Kidney tubule cell (primary cell): ENCODE measurements at regions not wholly inside any gene's neighbourhood (a gene's known extent, or its start where the extent isn't known, plus 50 kb on each side); places are given as distances from the start of the nearest gene placed in this dataset.
A peak's percentile ranks its signal among the peaks of the same experiment; 100 is the strongest.
"Not testable (repeated sequence)": the region's sequence is repeated elsewhere in the genome, so short reads cannot be mapped to it uniquely, and the experiment has no call there.

Source experiments
- DNase-seq: peaks from one replicate; pipeline ENCODE4 v3.0.0-alpha.2; 2018; ENCODE audit warnings: low spot score

DNA sequence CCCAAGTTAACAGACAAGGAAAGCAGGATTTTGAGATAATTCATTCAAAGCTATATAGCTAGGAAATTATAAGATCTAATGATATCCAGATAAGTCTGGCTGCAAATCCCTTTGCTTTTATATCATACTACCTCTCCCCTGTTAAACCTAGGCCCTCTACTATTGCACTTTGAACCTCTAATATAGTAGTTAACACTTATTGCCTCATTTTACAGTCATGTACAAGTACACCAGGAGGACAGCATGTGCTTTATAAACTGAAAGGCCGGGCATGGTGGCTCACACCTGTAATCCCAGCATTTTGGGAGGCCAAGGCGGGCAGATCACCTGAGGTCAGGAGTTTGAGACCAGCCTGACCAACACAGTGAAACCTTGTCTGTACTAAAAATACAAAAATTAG lies 234.4 kb upstream of the EDNRA start:
- not testable (repeated sequence) for DNase-seq

DNA sequence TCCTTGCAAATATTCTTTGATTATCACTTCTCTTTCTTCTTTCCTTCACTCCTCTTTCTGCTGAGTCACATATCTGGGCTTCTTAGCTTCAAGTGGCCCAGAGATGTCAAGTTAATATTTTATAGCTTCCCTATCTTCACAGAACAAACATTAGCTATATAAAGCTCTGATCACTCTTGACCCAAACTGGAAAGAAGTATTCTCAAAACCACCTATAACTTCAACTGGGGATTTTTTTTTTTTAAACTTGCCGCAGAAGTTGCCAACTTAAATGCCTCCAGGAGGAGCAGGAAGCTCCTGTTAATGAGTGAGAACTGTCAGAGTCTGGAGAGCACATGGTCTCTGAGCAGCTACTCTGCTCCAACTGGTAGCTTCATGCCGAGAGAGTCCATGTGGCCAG lies 233.3 kb upstream of the EDNRA start:
- DNase-seq, result peak; percentile 28

DNA sequence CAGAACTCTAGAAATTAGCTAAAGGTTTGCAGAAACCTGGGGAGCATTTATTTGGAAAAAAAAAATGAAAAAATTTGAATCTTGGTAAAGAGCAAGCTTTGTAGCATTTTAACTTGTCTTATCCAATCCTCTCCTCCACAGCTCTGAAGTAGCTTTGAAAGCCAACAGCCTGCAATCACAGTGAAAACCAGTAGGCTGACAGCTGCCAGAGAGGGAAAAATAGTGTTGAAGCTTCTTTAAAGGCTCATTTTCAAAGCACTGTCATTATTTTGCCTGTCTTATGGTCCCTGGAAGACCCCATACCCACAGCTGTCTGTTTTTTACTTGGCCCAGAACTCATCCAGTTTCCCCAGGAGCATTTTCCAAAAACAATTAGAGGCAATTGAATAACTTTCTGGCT lies 230.8 kb upstream of the EDNRA start:
- no peak for DNase-seq

DNA sequence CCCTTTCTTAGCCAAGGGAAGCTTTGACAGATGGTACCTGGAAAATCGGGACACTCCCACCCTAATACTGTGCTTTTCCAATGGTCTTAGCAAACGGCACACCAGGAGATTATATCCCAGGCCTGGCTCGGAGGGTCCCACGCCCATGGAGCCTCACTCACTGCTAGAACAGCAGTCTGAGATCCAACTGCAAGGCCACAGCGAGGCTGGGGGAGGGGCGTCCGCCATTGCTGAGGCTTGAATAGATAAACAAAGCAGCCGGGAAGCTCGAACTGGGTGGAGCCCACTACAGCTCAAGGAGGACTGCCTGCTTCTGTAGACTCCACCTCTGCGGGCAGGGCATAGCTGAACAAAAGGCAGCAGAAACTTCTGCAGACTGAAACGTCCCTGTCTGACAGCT lies 225.6 kb upstream of the EDNRA start:
- not testable (repeated sequence) for DNase-seq

DNA sequence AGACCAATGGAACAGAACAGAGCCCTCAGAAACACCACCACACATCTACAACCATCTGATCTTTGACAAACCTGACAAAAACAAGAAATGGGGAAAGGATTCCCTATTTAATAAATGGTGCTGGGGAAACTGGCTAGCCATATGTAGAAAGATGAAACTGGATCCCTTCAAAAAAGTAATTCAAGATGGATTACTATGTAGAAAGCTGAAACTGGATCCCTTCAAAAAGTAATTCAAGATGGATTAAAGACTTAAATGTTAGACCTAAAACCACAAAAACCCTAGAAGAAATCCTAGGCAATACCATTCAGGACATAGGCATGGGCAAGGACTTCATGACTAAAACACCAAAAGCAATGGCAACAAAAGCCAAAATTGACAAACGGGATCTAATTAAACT lies 221.6 kb upstream of the EDNRA start:
- DNase-seq, result not testable (repeated sequence)

DNA sequence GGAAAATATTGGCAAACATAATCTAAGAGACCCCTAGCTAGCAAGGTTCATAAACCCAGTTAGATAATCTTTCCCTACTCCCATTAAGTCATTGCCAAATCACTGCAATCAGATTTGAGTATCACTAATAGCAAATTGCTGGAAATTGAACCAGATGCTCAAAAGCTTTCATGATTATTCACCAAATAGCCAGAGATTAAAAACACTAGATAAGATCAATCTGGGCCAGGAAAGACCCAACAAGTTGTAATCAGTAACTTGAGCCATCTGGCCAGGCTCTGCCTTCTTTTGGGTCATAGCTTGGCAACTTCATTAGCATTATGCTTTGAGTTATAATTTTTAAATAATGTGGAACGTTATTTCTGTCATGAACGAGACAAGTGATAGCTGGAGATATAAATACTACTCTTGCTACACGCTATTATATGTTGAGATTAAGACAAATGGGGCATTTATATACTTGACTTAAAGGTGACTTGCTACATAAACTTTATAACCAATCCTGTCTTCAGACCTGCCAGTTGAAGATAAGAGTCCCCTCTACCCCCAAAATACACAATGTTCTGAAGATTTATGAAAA lies 196.6 kb upstream of the EDNRA start:
- DNase-seq, result no peak

DNA sequence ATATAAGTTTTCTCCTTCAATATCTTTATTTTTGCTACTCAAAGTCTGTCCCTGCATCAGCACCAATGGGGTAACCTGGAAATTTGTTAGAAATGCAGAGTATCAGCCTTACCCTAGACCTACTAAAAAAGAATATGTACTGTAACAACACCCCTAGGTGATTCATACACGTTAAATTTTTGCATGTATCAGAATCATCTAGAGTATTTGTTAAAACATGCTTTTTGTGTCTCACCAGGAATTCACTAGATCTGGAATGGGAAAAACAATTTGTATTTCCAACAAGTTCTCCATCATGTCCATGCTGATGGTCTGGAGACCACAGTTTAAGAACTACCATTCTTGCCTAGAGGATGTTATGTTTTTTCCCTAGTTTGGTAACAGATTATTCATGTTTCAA lies 196.0 kb upstream of the EDNRA start:
- DNase-seq, result no peak

DNA sequence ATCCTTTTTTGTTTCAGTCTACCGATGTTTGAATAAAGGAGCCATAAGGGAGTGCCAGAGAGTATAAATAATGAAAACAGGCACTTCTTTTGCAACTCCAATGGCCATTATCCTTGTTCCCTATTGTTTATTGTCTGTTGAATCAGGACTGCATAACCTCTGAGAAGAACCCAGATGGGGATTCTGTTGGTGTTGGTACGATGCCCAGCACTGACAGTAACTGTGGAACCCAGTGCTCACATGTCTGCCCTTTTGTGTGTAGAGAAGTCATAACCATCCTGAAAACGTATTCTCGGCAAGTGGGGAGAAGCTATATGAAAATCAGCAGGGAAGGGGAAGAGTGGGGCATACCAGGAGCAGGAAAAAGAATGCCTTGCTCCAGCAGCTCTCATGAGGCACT lies 195.1 kb upstream of the EDNRA start:
- DNase-seq, result no peak

DNA sequence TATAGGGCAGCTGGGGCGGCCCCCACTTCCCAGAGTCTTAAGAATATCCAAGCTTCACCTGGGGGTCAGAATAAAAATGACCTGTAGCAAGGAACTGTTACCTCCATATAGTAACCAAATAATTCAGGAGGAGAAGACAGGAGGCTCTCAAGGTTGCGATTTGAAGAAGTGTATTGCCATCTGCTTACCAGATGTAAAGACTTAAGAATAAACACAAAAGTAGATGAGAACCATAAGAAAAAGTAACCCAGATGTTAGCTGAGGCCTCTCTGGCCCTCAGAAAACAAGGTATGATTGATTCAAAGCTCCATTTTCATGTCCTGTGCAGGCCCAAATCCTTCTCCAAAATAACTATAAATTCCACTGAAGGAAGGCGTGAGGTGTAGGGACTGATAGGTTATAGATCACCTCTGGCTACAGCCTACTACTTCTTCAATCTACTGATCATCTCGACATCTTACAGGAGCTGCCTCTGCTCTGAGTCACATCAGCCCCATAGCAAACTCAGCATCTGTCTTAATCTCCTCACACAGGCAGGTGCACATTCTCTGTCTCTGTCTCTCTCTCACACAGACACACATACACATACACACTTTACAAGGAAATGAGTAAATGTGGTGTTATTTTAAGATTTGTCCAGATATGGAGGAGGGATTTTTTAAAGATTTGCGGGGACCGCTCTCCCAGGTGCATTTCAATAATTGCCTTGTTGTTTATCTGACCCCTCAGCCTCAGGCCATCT lies 193.9 kb upstream of the EDNRA start:
- DNase-seq, result no peak

DNA sequence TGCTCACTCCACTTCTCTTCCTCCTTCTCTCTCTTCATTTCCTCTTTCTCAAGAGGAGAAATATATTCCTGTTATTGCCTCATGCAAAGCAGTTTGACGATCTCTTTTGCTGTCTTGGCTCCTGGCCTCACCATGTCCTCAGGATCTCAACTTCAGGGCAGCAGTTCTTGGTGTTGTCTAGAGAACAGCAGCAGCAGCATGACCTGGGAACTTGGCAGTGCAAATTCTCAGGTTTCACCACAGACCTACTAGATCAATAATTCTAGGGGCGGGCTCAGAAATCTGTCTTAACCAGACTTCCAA lies 193.4 kb upstream of the EDNRA start:
- DNase-seq, result no peak

DNA sequence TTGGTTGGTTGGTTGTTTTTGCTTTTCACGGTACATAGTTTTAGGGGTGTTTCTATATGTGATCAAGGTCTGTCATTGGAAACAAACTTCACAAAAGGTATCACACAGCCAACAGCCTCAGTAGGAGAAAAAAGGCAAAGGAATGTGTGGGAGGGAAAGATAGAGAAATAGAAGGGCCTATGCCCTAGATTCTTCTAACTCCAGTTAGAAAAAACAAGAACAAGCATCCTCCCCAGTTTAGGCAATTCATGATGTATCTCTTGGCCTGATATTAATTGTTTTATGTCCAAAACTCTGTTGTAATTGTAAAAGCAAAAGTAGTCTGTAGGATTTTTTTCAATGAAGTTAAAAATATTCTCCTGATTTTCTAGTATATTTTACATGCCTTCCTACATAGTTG lies 192.4 kb upstream of the EDNRA start:
- no peak for DNase-seq

DNA sequence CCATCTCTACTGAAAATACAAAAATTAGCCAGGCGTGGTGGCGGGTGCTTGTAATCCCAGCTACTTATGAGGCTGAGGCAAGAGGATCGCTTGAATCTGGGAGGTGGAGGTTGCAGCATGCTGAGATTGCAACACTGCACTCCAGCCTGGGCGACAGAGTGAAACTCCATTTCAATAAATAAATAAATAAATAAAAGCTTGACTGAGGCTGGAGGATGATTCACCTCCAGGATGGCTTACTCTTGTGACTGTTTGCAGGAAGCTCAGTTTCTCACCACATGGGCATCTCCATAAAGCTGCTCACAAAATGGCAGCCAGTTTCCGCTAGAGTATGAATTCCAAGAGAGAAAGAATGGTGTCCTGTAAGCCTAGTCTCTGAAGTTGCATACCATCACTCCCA lies 191.7 kb upstream of the EDNRA start:
- peak; percentile 21 for DNase-seq

DNA sequence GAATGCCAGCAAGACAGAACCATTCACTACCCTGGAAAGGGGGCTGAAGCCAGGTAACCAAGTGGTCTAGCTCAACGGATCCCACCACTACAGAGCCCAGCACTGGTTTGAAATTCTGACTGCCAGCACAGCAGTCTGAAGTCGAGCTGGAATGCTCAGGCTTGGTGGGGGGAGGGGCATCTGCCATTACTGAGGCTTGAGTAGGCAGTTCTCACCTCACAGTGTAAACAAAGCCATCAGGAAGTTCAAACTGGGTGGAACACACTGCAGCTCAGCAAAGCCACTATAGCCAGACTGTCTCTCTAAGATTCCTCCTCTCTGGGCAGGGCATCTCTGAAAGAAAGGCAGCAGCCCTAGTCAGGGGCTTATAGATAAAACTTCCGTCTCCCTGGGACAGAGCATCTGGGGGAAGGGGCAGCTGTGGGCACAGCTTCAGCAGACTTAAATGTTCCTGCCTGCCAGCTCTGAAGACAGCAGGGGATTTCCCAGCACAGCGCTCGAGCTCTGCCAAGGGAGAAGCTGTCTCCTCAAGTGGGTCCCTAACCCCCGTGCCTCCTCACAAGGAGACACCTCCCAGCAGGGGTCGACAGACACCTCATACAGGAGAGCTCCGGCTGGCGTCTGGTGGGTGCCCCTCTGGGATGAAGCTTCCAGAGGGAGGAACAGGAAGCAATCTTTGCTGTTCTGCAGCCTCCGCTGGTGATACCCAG lies 188.1 kb upstream of the EDNRA start:
- peak; percentile 55 for DNase-seq

DNA sequence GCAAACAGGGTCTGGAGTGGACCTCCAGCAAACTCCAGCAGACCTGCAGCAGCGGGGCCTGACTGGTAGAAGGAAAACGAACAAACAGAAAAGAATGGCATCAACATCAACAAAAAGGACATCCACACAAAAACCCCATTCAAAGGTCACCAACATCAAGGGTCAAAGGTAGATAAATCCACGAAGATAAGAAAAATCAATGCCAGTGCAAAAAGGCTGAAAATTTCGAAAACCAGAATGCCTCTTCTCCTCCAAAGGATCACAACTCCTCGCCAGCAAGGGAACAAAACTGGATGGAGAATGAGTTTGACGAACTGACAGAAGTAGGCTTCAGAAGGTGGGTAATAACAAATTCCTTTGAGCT lies 187.6 kb upstream of the EDNRA start:
- DNase-seq, result not testable (repeated sequence)

DNA sequence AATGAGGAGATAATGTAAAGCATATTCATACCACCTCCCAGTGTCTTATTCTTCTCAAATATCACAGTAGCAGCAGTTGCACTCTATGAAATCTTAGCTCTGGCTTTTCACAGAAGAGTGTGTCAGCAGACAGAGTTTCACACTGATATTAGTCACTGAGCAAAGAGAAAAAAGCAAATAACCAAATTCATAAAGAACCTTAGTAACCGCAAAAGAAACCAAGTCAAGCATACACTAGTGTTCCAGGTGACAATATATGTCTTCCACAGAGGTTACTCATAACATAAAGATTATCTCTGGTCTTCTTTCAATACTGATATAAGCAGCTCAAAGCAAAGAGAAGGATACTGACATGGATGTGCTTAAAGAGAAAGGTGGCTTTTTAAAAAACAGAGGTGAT lies 181.7 kb upstream of the EDNRA start:
- DNase-seq, result peak; percentile 35

DNA sequence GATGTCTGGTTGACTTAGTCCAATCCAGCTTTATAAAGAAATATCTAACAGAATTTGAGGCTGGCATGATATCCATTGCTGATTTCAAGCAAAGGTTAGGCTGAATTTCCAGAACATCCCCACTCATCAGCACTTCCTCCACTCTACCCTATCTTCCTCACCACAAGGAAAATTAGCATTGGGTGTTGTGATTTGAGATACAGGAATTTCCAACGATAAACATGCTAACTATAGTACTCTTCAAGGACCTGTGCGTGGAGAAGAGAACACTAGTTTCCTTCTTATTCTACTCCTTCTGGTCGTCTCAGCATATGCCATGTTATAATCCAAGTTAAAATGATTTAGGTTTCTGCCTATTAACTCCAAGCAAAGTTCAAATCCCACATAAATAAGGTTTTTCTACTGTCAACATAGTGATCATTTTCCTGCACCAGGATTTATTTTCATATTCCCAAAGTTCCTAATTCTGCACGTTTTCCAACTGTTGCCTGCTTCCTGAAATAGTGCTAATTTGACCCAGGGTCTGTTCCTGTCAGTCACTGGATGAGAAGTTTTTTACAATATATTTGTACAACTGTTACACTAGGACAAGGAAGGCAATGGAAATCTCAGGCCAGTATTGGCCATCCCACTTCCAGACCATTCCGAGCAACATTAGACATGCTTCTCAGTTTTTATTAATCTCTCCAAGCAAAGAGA lies 177.6 kb upstream of the EDNRA start:
- DNase-seq, result no peak

DNA sequence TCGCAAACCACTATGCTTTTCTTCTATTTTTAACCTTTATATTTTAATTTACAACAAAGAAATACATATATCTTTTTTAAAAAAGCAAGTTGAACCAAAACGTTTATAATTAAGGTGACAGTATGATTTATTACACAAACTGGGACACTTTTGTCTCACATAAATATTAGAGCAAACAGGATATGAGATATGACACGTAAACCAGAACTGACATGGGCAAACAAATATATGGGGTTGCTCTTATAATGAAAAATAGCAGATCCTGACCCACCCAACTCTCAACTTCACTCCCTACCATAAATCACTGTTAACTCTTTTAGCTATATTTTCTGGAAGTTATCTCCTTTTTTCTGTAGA lies 177.0 kb upstream of the EDNRA start:
- no peak for DNase-seq

DNA sequence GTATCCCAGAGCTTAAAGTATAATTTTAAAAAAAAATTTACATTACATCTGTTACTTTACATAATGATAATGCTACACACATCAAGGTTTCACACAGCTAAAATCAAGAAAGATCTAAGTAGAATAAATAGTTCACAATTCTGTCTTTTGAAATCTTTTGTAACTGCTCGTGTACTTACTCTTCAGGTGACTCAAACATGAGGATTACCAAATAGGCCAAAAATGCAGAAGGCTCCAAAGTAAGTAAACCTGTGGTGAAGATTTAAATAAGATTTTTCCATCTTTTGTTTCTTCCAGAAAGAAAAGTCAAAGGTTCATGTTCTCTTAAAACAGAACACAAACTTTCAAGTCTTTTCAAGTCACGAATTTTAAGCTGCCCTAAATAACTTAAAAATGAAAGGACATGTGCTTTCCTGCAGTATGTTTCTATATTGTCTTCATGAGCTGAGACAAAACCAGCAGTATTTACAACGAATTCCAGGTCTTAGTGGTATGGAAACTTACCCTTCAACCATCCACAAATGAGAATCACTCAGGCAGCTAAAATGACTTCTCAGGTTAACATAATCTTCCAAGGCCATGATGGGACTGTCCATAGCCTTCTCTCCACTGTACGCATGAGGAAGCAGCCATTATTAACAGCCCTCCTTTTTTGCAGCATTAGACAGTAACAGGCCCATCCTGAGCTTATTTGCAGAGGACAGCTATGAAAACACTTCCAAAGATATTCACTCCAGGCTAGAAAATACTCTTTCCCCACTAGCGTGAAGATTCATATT lies 172.8 kb upstream of the EDNRA start:
- DNase-seq, result peak; percentile 5

DNA sequence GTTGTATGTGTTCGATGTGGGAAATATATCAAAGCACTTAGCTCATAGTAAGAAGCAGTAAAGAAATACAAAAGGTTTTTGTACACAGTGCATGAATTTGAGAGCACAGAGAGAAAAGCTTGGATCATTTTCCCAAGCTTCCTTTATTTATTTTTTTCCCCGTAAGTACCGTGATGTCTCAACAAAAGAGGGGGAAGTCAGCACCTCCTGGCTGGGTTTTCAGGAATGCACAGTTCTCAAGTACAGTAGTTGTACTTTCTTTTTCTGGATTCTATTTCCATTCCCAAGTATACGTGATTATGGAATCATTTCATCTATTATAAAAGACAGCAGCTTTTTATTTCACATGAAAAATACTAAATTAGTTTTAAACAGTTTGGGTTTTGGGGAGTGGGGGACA lies 171.5 kb upstream of the EDNRA start:
- DNase-seq, result no peak

DNA sequence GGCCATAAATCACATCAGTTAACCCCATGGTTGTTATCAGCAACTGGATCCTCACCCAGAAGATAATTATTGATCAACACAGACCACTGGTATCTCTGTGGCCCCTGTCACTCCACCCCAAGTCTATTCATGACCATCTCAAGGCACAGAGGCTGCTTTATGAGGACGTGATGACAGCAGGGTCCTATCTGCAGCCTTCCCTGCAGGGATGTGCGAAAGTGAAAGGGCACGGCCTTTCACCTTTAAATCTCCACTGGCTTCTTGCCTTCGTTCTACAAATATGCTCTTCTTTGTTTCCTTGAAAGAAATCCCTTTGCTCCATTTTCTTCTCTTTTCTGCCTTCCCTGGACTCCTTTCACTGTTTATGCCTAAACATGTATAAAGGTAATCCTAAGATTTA lies 170.6 kb upstream of the EDNRA start:
- DNase-seq, result no peak

DNA sequence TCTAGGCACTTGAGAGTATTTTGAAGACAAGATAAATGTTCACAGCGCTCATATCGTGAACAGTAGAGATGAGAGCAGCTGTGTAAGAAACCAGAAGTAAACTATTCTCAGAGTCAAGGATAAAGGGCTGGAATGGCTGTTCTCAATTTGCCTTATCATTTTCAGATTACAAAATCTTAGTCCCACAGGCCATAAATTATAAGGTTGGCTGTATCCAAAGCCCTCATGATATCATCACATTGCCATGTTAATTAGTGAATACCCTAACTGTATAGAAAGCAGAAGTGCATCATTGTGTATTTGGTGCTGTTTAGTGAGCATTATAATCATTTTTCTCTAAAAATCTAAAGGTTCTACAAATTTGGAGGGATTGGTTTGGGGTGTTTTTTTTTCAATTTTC lies 168.9 kb upstream of the EDNRA start:
- no peak for DNase-seq

DNA sequence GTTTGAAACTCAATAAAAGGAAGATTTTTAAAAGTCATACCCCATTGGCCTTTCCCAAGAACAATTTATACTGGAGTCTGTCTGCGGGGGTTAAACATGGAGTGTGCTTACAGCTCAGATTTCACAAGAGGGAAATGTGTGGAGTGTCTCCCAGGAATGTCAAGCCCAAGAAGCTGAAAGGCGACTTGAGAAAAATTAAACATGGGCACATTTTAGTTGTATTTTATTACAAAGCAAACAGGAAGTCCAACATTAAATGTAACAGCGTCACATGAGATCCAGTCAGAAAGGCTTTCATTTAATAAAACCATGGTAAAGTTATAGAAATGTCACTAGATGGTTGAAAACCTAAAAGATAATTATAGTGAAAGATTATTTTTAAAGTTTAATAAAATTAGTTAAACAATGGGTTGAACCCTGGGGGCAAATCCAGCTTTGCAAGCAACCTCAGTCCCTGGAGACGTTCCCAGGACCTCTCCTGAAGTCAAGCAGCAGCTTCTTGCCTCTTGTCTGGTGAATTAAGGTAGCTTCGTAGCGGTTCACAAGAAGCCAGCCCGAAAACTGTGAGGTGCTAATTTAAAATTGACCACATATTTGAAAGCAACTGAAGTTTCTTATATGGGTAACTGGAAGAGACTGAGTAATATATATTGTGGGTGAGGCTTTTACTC lies 168.4 kb upstream of the EDNRA start:
- no peak for DNase-seq
